ENCODE measurements at regions not wholly inside any gene's neighbourhood (a gene's known extent, or its start where the extent isn't known, plus 50 kb on each side); places are given as distances from the start of the nearest gene placed in this dataset.

- no peaks in the 10 kb centered on the region for H3K4me1 ChIP-seq (ENCODE audit: control insufficient read depth, insufficient read depth, low read length)
- no peak overlapping the region for H3K27ac ChIP-seq (ENCODE audit: low read length)
- H3K27me3 Mint-ChIP-seq (ENCODE audit: low read depth in 2 of 2), result peaks cover 0 to 2% of the 10 kb centered on the region in 2 donors
- no peaks in the 10 kb centered on the region for H3K27me3 ChIP-seq (ENCODE audit: control insufficient read depth, insufficient read depth, low read length)
- WGBS (ENCODE audit: insufficient coverage), result 94% methylated on average over 13 of the region's 13 CpGs
- H3K36me3 Mint-ChIP-seq, result no peaks in the 10 kb centered on the region
- DNase-seq, result no peak
- no peak overlapping the region for H3K4me3 Mint-ChIP-seq
- H3K4me1 Mint-ChIP-seq, result no peaks in the 10 kb centered on the region
- H3K9me3 ChIP-seq (ENCODE audit: control insufficient read depth, insufficient read depth, low read length), result no peaks in the 10 kb centered on the region
- H3K36me3 ChIP-seq (ENCODE audit: control insufficient read depth, insufficient read depth, low read length), result no peaks in the 10 kb centered on the region
- no peaks in the 10 kb centered on the region for H3K9me3 Mint-ChIP-seq
- TF ChIP-seq, protein P1, sequence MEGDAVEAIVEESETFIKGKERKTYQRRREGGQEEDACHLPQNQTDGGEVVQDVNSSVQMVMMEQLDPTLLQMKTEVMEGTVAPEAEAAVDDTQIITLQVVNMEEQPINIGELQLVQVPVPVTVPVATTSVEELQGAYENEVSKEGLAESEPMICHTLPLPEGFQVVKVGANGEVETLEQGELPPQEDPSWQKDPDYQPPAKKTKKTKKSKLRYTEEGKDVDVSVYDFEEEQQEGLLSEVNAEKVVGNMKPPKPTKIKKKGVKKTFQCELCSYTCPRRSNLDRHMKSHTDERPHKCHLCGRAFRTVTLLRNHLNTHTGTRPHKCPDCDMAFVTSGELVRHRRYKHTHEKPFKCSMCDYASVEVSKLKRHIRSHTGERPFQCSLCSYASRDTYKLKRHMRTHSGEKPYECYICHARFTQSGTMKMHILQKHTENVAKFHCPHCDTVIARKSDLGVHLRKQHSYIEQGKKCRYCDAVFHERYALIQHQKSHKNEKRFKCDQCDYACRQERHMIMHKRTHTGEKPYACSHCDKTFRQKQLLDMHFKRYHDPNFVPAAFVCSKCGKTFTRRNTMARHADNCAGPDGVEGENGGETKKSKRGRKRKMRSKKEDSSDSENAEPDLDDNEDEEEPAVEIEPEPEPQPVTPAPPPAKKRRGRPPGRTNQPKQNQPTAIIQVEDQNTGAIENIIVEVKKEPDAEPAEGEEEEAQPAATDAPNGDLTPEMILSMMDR (IDR thresholded peaks at IDR 0.05), result no peak
- ATAC-seq, result no peak
- intact Hi-C loops (cut with micrococcal nuclease), result no loop called here
- H3K4me3 ChIP-seq (ENCODE audit: low read length), result no peak overlapping the region
- H3K27ac Mint-ChIP-seq, result no peak overlapping the region
These were observed 134.8 kb upstream of the NCK2 start for GRCh38 chr2:105609746-105610402.

DNA sequence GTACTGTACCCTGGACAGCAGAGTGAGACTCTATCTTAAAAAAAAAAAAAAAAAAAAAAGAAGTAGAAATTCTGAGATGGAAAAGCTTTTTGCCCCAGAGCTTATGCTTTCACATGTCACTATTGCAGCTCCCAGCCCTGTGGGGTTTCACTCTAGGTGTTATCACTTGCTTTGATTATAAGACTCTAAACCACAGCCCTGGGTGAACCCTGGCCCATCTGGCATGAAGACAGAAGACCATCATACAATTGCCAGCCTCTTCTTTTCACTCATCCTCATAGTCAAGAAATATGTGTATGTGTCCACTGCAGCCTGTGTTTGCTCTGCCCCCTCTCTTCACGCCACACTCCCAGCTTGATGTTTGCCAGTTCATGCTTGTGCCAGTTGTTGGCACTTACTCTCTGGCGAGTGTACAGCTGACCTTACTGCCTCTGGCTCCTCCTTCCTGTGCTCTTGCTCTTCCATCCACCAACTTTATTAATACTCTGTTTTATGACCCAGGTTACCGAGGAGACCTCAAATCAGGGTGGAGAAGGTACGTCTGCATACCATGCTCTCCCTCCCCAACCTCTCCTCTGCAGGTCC lies 136.7 kb upstream of the NCK2 start:
- WGBS (ENCODE audit: insufficient coverage), result 88% methylated on average over 4 of the region's 4 CpGs
- ATAC-seq (no peak), DNase-seq (no peak)
- H3K9me3 Mint-ChIP-seq, result no peaks in the 10 kb centered on the region
- Histone ChIP-seq H3K9me3 (ENCODE audit: control insufficient read depth, insufficient read depth, low read length) (no peaks in the 10 kb centered on the region), H3K4me3 (ENCODE audit: low read length) (no peak overlapping the region), H3K36me3 (ENCODE audit: control insufficient read depth, insufficient read depth, low read length) (no peaks in the 10 kb centered on the region), H3K27me3 (ENCODE audit: control insufficient read depth, insufficient read depth, low read length) (no peaks in the 10 kb centered on the region), H3K4me1 (ENCODE audit: control insufficient read depth, insufficient read depth, low read length) (no peaks in the 10 kb centered on the region), H3K27ac (ENCODE audit: low read length) (no peak overlapping the region)
- H3K4me3 Mint-ChIP-seq, result no peak overlapping the region
- H3K27me3 Mint-ChIP-seq (ENCODE audit: low read depth in 2 of 2), result peaks cover 0 to 2% of the 10 kb centered on the region in 2 donors
- H3K27ac Mint-ChIP-seq, result no peak overlapping the region
- no peaks in the 10 kb centered on the region for H3K4me1 Mint-ChIP-seq
- H3K36me3 Mint-ChIP-seq, result no peaks in the 10 kb centered on the region
- TF ChIP-seq, protein P1 (IDR thresholded peaks at IDR 0.05), result no peak
- intact Hi-C loops (cut with micrococcal nuclease), result no loop called here

GRCh38 chr2:105606081-105606480 lies 138.6 kb upstream of the NCK2 start:
- no peaks in the 10 kb centered on the region for H3K9me3 ChIP-seq (ENCODE audit: control insufficient read depth, insufficient read depth, low read length)
- no peak for DNase-seq
- no peaks in the 10 kb centered on the region for H3K36me3 Mint-ChIP-seq
- H3K36me3 ChIP-seq (ENCODE audit: control insufficient read depth, insufficient read depth, low read length), result no peaks in the 10 kb centered on the region
- no peak overlapping the region for H3K27ac ChIP-seq (ENCODE audit: low read length)
- intact Hi-C loops (cut with micrococcal nuclease), result no loop called here
- no peaks in the 10 kb centered on the region for H3K9me3 Mint-ChIP-seq
- WGBS (ENCODE audit: insufficient coverage), result 83% methylated on average over 3 of the region's 3 CpGs
- no peak overlapping the region for H3K4me3 Mint-ChIP-seq
- H3K4me3 ChIP-seq (ENCODE audit: low read length), result no peak overlapping the region
- no peak overlapping the region for H3K27ac Mint-ChIP-seq
- H3K4me1 Mint-ChIP-seq, result no peaks in the 10 kb centered on the region
- ATAC-seq, result no peak
- TF ChIP-seq, protein P1 (IDR thresholded peaks at IDR 0.05), result no peak
- H3K4me1 ChIP-seq (ENCODE audit: control insufficient read depth, insufficient read depth, low read length), result no peaks in the 10 kb centered on the region
- H3K27me3 ChIP-seq (ENCODE audit: control insufficient read depth, insufficient read depth, low read length), result no peaks in the 10 kb centered on the region
- peaks cover 0 to 2% of the 10 kb centered on the region in 2 donors for H3K27me3 Mint-ChIP-seq (ENCODE audit: low read depth in 2 of 2)

- Histone ChIP-seq H3K27ac (ENCODE audit: low read length) (no peak overlapping the region), H3K27me3 (ENCODE audit: control insufficient read depth, insufficient read depth, low read length) (no peaks in the 10 kb centered on the region), H3K4me3 (ENCODE audit: low read length) (no peak overlapping the region), H3K36me3 (ENCODE audit: control insufficient read depth, insufficient read depth, low read length) (no peaks in the 10 kb centered on the region), H3K4me1 (ENCODE audit: control insufficient read depth, insufficient read depth, low read length) (no peaks in the 10 kb centered on the region), H3K9me3 (ENCODE audit: control insufficient read depth, insufficient read depth, low read length) (no peaks in the 10 kb centered on the region)
- Mint-ChIP-seq H3K27ac (no peak overlapping the region), H3K4me3 (no peak overlapping the region), H3K27me3 (ENCODE audit: low read depth in 2 of 2) (peaks cover 0 to 2% of the 10 kb centered on the region in 2 donors), H3K4me1 (no peaks in the 10 kb centered on the region), H3K36me3 (no peaks in the 10 kb centered on the region), H3K9me3 (no peaks in the 10 kb centered on the region)
- DNase-seq (no peak), ATAC-seq (no peak)
- TF ChIP-seq, protein P1 (IDR thresholded peaks at IDR 0.05), result no peak
- 76% methylated on average over 3 of the region's 3 CpGs for WGBS (ENCODE audit: insufficient coverage)
- intact Hi-C loops (cut with micrococcal nuclease), result no loop called here
These were observed 139.8 kb upstream of the NCK2 start for GRCh38 chr2:105604938-105605337.
